HG03135 (cell line): ENCODE measurements at regions not wholly inside any gene's neighbourhood (a gene's known extent, or its start where the extent isn't known, plus 50 kb on each side); places are given as distances from the start of the nearest gene placed in this dataset.
A peak's percentile ranks its signal among the peaks of the same experiment; 100 is the strongest.
"Not testable (repeated sequence)": the region's sequence is repeated elsewhere in the genome, so short reads cannot be mapped to it uniquely, and the experiment has no call there.

Experiments
- ATAC-seq: cut with Tn5 transposase; IDR thresholded peaks from one replicate; pipeline ENCODE4 v1.9.1; 2021; ENCODE audit warnings: mild to moderate bottlenecking, moderate library complexity; ENCODE audit not compliant: unreplicated experiment

GRCh38 chr10:61279400-61279799 is 173.8 kb downstream of the TMEM26 start:
- peak; percentile 88 for ATAC-seq

GRCh38 chr10:61278556-61278955 is 174.6 kb downstream of the TMEM26 start:
- ATAC-seq, result no peak

DNA sequence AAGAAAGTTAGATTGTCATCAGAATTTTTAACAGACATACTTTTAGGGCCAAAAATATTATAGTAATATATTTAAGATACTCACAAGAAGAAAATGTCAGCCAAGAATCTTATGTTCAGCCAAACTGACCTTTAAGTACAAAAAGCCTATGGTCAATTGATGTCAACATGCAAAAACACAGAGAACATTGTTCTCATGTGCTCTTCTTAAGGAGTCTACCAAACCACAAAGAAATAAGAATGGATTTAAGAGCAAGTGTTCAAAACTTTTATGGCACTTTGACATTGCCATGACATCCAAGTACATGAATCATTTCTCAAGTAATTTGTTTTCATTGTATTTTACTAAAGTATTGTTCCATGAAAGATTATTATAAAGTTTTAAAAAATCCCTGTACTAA is 180.4 kb downstream of the TMEM26 start:
- no peak for ATAC-seq

DNA sequence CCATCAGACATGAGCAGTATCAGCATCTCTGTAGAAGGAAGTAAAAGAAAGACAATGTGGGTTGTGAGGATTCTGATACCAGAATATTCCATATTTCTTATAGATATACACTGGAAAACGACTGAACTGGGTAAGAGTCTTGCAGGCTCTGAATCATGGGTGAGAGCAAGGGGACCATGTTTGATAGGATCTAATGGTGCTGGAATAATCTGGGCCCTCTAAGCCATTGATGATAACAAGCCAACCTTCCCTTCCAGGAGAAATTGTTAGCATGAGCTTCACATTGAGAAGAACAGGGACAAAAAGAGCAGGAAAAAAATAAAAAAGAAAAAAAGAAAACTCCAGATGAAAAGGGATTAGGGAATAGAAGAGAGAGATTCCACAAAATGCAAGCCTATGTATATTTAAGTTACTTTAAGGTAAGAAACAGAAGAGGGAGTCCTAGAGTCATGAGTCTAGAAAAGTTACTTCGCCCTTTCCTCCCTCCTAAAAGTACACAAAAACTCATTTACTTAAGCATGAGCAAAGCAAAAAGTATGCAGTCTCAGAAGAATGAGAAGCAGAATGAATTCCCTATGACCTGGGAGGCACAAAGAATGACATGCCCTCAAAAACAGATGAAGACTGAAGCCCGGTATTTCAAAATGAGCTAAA is 181.9 kb downstream of the TMEM26 start:
- no peak for ATAC-seq

DNA sequence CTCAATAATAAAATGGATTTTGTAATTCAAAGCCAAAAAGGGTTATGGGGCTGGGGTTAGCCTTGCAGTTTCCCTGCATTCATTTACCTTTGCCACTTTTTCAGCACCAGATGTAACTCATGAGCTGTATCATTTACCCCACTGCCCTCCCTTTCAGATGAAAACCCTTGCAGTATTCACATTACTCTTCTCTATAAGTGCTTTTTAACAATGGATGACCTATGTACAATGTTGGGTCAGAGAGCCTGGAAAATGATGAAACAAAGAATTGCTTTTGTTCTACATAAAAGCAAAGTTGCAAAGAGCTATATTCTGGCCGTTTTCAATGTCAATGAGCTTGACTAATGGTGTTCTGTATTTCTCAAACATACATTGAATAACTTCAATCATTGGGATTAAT is 189.7 kb downstream of the TMEM26 start:
- no peak for ATAC-seq

- no peak for ATAC-seq
Measured at GRCh38 chr10:61262486-61263261, 190.5 kb downstream of the TMEM26 start.

GRCh38 chr10:61257956-61258496 is 195.2 kb downstream of the TMEM26 start:
- no peak for ATAC-seq

GRCh38 chr10:61257136-61257535 is 196.0 kb downstream of the TMEM26 start:
- ATAC-seq, result no peak

- not testable (repeated sequence) for ATAC-seq
Measured at GRCh38 chr10:61252326-61252725, 200.9 kb downstream of the TMEM26 start.

- no peak for ATAC-seq
Measured at GRCh38 chr10:61251089-61251488, 202.1 kb downstream of the TMEM26 start.

- ATAC-seq, result no peak
Measured at GRCh38 chr10:61250131-61250530, 203.1 kb downstream of the TMEM26 start.

GRCh38 chr10:61248013-61248412 is 205.2 kb downstream of the TMEM26 start:
- ATAC-seq, result no peak

DNA sequence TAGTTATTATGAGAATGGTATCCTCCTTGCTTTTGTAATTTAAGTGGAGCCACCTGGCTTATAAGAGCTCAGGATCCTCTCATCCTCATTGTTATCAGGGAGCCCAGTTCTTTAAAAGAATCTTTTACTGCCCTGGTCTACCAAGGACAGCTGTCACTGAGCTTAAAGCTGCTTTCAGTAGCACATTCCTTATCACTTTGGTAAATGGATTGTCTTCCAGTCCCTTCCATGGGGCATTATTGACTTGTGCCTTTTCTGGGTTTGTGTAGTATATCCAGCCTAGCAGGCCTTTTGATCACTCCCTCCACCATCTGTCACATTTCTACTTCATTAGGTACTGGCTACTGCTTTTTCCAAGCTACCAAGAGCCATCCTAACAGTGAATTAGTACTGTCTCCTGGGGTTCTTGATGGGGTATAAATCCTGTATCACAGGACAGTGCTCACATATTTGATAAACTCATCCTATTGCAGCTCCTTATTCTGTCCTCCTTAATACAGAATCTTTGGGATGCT is 208.9 kb downstream of the TMEM26 start:
- ATAC-seq, result no peak

- ATAC-seq, result no peak
Measured at GRCh38 chr10:61232780-61233179, 220.4 kb downstream of the TMEM26 start.

DNA sequence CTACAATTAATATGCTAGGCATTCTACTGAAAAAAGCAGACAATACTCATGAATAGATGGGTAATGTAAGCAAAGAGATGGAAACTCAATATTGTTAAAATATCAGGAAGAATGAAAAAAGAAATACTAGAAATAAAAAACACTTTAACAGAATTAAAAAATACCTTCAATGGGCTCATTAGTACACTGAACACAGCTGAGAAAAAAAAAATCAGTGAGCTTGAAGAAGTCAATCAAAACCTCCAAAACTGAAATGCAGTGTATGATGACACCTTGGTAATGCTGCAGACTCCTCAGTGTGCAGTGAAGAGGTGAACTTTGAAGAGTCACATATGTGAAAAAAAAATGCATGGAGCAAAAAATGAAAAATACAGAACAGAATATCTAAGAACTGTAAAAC is 227.2 kb downstream of the TMEM26 start:
- no peak for ATAC-seq

- ATAC-seq, result no peak
Measured at GRCh38 chr10:61223576-61223975, 229.6 kb downstream of the TMEM26 start.

DNA sequence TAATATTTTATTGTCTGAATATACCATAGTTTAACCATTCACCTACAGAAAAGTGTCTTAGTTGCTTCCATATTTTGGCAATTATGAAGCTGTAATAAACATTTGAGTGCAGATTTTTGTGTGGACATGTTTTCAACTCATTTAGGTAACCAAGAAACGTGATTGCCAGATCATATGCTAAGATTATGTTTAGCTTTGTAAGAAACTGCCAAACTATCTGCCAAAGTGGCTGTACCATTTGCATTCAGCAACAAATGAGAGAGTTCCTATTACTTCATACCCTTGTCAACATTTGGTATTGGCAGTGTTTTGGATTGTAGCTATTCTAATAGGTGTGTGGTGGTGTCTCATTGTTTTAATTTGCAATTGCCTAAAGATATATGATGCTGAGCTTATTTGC is 233.5 kb downstream of the TMEM26 start:
- no peak for ATAC-seq

DNA sequence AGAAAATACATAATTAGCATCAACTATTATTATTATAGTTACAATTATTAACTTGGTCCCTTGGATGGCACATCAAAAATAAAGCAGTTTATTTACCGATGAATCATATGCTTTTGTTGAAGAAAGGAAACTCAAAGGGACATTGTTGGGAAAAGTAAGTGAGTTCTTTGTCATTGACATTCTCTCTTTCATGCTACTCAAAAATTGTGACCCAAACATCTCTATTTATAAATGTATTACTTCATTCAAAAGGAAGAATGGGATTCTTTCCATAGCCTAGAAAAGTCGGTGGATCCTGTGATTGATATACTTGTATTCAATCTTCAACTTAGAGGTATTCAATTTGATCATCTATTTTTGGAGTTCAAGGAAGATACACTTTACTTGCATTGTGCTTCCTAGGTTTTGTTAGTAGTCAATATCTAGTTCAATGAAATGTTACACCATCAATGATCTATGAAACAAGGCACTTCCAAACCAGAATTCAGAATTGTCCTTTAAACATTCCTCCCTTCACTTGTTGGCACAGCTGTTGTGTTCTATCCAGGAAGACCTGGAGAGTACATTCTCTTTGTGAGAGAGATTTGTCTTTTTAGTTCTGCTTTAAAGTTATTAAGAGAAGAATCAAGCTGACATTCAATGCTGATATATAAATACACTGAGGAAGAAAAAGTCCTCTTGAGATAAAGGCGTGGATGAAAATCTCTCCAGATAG is 235.2 kb downstream of the TMEM26 start:
- no peak for ATAC-seq

- ATAC-seq, result no peak
Measured at GRCh38 chr10:61215246-61215645, 237.9 kb downstream of the TMEM26 start.

DNA sequence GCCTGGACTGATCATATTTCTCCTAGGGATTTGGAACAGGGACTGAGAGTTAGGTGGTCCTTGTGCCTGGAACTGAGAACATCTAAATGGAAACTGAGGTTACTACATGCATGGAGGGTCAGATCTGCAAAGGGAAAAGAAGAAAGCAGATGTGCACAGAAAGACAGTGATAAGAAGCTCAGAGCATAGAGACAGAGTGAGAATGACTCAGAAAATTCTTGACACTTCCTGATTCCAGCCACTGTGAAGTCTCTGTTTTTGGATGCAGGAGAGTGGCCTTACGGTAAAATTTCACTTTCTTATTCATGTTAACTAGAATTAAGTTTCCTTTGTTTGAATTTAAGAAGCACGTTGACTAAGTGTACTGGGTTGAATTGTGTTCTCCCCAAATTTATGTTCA is 241.7 kb downstream of the TMEM26 start:
- ATAC-seq, result no peak

DNA sequence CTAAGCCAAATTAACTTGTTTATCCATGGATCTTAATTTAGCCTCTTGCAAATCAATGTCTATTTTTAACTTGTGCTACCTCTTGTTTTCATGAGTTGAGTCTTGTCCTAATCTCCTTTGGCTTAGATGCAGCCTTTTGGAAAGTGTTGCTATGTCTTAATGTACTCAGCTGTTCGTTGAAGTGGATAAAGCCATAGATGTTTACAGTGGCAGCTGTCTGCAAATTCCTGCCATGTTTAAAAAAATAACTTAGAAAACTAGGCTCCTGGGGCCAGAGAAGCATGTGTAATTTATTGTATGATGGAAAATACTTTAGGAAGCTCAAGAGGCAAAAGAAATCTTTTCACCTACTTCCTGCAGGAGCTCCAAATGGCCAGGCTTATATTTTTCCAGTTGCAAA is 253.1 kb upstream of the RHOBTB1 start:
- ATAC-seq, result no peak
